ENCODE measurements at regions not wholly inside any gene's neighbourhood (a gene's known extent, or its start where the extent isn't known, plus 50 kb on each side); places are given as distances from the start of the nearest gene placed in this dataset.

DNA sequence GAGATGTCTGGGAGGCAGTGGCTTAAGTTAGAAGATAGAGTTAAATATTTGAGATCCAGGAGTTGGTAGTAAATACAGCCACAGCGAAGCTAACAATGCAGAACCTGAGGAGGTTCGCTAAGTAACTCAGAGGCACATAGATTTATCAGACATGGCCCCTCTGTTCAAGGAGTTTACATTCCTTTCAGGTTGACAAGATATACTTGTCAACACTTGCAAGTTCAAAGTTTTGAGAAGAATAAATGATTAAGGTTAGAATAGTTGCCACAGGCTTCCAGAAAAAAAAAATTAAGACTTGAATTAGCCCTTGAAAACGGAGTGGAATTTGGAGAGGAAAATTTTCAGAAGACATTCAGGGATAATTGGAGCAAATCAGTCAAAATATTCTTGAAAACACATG, 658.3 kb upstream of the WWC1 start:
- no peak for DNase-seq

DNA sequence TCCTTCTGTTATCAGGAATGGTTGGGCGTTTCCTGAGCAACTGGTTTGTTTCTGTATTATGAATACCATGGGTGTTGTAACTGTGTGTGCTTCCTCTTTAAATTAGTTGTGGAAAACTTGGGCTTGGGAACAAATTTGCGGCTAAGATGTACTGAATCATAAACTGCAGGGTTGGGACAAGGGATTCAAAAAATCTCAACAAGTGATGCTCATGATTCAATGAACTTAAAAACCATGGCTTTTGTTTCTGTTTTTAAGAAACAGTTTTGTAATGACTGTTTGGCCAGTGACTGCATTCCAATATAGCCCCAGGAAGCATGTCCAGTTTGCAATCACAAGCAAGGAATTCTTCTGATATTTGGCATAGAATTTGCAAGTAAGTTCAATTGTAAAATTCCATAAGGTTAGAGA, 657.5 kb upstream of the WWC1 start:
- no peak for DNase-seq

DNA sequence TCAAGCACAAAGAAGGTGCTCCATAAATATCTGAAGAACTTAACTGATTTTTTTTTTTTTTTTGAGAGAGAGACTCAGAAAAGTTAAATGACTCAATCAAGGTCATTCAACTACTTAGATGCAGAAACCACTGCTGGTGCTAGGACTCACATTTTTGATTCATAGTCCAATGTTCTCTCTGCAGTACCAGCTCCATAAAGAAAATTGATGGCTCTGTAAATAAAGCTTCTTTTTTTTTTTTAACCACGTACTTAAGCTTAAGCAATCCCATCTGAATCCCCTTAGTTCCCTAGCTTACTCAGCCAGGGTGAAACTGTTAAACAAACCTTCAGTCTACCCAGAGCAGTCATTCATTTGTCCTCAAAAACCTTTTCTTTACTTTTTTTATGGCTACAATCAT, 657.0 kb upstream of the WWC1 start:
- no peak for DNase-seq

GRCh38 chr5:167638816-167639215, 652.6 kb upstream of the WWC1 start:
- DNase-seq, result no peak

DNA sequence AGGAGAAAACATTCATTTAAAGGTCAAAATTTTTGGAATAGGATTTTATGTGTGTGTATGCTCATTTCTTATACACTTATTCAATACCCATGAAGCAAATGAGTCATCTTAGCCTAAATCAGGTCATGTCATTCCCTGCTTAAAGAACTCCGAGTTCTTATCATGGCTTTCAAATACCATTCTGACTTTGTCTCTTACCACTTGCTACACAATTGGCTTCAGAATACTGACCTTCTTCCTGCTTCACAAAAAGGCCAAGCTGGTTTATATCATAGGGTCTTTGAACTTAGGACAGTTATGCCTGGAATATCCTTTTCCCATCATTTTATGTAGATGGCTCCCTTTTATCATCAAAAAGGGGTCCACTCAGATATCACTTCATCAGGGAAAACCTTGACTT, 652.2 kb upstream of the WWC1 start:
- no peak for DNase-seq

- DNase-seq, result no peak
These were observed 651.7 kb upstream of the WWC1 start for GRCh38 chr5:167639766-167640165.

DNA sequence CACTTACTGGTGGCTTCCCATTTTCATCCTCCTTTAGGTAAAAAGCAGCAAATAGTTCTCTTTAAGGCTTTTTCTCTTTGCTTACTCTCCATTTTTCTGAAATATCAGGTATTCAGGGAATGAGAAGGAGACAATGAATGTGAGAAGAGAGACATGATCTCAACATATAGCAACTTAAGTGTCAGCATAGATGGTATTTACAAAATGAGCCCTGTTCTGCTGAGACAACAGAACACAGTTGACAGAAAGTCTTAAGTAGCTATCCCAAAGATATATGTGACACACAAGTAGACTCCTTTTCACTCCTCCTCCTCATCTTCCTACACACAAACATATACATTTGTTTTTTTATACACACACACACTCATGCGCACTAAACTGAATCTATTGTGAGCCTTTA, 649.3 kb upstream of the WWC1 start:
- DNase-seq, result no peak

DNA sequence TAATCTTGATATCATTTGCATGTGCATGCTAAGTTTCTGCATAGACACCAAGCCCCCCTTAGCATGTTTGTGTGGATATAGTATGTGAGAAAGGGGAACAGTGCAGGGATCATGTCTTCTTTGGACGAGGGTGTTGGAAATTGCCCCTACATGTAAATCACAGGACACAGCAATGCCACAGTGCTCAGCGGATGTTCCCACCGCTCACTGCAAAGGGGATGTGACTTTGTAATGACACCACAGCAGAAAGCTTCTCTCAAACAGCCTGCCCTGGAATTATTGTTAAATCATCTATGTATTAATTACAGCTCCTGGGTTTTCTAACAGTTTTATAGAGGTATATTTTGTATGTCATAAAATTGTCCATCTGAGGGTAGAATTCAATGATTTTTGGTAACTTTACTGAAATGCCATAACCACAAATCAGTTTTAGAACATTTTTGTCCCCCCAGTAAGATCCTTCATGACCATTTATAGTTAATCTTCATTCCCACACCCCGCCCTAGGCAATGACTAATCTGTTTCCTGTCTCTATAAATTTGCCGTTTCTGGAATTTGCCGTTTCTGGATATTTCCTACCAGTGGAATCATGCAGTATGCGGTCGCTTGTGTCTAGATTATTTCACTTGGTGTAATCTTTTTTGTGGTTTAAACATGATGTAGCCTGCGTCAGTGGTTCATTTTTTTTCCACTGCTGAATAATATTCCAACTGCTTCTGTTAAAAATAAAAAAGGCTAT, 648.5 kb upstream of the WWC1 start:
- no peak for DNase-seq

DNA sequence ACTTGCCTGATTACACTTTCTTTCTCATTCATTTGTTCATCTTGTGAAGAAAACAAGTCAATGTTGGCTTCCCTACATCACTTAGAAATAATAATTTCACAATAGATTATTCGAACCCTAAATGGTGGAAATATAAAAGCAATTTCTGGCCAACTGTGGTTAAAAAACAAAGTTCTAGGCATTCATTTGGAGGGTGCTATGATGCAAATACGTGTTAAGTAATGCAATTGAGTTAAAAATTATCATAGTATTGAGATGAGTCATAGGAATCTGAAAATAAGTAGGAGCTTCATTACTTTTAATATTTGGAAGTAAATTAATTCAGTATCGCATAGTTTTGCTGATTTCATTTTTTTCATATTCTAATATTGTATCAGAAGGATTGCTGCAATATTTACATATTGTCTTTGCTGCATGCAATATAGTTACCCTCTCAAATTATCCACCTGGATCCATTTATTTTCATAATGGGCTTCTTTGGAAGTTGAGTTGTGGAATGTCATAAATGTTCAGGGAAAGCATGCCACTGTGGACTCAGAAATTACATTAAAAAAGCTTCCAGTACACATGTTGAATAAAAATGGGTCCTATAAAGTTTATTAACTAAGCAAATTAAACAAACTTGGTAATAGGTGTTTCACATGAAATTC, 647.7 kb upstream of the WWC1 start:
- no peak for DNase-seq

GRCh38 chr5:167644619-167645018, 646.8 kb upstream of the WWC1 start:
- DNase-seq, result no peak

GRCh38 chr5:167649471-167649870, 642.0 kb upstream of the WWC1 start:
- DNase-seq, result no peak

DNA sequence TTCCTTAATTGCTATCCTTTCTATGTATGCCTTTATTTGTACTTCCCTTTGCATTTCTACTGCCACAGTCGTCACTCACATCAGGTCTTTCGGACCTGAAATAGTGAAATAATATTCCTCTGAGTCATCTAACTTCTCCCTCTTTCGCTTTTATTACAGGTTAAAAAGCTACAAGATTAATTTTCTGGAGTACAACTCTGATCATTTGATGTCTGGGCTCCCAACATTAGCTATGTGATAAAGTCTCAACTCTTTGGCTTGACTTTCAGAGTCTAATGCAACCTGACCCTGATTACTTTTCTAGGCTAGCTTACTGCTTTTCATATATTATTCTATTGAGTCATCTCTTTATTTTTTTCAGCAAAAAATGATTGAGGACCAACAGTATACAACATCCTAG, 638.8 kb upstream of the WWC1 start:
- DNase-seq, result no peak

GRCh38 chr5:167653645-167654106, 637.8 kb upstream of the WWC1 start:
- DNase-seq, result no peak

DNA sequence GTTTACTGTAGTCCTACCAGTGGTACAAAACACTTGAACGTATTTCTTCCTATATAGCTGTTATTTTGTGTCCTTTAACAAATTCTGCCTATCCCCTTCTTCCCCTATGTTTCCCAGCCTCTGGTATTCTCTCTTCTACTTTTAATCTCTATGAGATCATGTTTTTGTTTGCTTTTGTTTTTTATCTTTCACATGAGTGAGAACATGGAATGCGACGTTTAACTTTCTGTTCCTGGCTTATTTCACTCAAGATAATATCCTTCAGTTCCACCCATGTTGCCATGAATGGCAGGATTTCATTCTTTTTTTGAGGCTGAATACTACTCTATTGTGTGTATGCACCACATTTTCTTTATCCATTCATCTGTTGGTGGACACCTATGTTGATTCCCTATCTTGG, 634.4 kb upstream of the WWC1 start:
- DNase-seq, result no peak

DNA sequence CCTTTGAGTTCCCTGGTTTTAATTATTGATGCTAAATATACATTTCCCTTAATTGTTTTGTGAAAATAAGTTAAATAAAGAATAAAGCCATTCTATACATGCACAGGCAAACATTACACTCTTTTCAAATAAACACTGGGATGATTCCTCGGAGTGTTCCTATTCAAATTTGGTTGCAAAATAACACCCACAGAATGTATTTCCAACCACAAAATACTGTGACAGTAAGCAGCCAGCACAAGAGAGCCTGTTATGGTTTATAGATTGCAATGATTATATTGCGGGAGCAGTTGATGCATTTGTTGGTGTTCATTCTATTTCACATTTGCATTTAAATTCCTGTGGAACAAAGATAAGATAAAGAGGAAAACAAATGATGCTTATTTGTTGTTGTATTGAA, 632.6 kb upstream of the WWC1 start:
- no peak for DNase-seq

- DNase-seq, result no peak
These were observed 629.8 kb upstream of the WWC1 start for GRCh38 chr5:167661605-167662004.

GRCh38 chr5:167664222-167664804, 627.1 kb upstream of the WWC1 start:
- DNase-seq, result no peak

GRCh38 chr5:167665841-167666375, 625.5 kb upstream of the WWC1 start:
- no peak for DNase-seq

GRCh38 chr5:167671176-167671575, 620.3 kb upstream of the WWC1 start:
- no peak for DNase-seq

GRCh38 chr5:167673942-167674341, 617.5 kb upstream of the WWC1 start:
- DNase-seq, result no peak

DNA sequence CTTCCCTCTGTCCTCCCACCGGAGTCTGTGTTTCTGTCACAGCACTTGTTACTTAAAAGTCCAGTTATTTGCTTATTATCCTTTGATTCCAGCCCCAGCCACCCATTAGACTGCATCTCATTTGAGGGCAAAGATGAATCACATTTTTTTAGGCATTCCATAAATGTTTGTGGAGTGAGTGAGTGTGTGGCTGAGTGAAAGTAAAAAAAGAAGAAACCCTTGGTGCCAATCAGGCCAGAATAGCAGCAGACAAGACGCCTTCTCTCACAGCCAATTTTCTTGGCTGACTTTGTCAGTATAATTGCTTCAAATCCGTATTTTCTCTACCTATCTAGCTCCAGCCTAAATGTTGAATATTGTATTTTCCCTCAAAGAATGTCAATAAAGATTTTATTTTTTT, 613.0 kb upstream of the WWC1 start:
- DNase-seq, result no peak

DNA sequence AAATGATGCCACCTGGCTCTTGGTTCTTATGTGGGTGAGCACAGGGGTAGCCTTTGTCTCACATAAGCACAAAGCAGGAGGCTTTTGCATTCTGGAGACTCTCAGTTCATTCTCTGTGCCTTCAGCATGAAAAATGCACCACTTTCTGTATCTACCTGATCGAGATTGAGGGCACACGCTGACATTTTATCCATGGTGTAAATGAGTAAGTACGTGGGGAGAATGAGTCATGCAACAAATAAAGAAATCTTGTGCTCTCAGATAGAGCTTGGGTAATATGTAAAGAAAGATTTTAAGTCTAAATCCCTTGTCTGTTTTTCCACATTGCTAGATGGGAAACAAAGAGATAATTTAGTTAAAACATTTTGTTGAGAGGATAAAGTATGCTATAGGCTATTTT, 607.2 kb upstream of the WWC1 start:
- no peak for DNase-seq

GRCh38 chr5:167688341-167689130, 602.9 kb upstream of the WWC1 start:
- DNase-seq, result no peak
